ENCODE measurements at regions not wholly inside any gene's neighbourhood (a gene's known extent, or its start where the extent isn't known, plus 50 kb on each side); places are given as distances from the start of the nearest gene placed in this dataset.

DNA sequence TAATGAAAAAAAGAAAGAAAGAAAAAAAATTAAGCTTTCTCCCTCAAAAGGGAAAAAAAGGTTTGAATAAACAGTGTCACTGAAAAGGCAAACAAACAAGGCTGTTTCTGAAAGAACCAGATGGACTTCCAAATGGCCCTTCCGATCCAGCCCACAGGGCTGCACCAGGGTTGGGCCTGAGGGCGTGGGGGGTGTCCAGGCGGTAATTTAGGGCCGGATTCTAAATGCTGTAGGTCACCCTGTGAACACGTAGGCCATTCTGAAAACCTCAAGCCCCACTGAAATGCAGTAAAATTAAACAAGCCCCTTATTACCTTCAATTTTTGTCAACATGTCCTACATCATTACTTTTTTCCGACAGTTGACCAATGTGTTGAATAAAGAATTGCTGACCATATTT lies 132.1 kb downstream of the HSD17B3 start:
- TF ChIP-seq, protein P1, sequence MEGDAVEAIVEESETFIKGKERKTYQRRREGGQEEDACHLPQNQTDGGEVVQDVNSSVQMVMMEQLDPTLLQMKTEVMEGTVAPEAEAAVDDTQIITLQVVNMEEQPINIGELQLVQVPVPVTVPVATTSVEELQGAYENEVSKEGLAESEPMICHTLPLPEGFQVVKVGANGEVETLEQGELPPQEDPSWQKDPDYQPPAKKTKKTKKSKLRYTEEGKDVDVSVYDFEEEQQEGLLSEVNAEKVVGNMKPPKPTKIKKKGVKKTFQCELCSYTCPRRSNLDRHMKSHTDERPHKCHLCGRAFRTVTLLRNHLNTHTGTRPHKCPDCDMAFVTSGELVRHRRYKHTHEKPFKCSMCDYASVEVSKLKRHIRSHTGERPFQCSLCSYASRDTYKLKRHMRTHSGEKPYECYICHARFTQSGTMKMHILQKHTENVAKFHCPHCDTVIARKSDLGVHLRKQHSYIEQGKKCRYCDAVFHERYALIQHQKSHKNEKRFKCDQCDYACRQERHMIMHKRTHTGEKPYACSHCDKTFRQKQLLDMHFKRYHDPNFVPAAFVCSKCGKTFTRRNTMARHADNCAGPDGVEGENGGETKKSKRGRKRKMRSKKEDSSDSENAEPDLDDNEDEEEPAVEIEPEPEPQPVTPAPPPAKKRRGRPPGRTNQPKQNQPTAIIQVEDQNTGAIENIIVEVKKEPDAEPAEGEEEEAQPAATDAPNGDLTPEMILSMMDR (IDR thresholded peaks at IDR 0.05), result no peak
- no peak for TF ChIP-seq SREBF2 (IDR thresholded peaks at IDR 0.05)
- TF ChIP-seq ZSCAN20 (CRISPR knock-in tag; IDR thresholded peaks at IDR 0.05), result 0 out of 2 replicates have a peak, but pooled peaks have one; percentile 29
